SIG-M5 (cell line): ENCODE measurements at regions not wholly inside any gene's neighbourhood (a gene's known extent, or its start where the extent isn't known, plus 50 kb on each side); places are given as distances from the start of the nearest gene placed in this dataset.

ENCODE experiments used
- DNase-seq: peaks from one replicate; lab custom pipeline; 2025; lab: John Stamatoyannopoulos, UW

DNA sequence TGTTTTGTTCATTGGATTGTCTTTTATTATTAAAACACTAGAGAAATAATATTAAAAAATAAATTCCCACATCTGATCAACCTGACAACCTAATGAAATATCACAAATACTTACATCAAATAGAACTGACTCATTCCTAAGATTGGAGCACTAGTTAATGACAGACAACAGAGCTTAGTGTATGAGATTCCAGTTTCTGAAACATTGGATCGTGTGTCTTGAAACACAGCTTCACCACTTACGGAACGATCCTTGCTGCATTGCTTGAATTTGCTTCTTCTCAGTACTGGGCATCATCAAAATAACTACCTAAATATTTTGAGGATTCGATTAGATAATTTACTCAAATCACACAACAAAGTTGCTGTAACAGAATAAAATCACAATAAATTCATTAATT lies 667.2 kb upstream of the CDH18 start:
- DNase-seq = no peak

DNA sequence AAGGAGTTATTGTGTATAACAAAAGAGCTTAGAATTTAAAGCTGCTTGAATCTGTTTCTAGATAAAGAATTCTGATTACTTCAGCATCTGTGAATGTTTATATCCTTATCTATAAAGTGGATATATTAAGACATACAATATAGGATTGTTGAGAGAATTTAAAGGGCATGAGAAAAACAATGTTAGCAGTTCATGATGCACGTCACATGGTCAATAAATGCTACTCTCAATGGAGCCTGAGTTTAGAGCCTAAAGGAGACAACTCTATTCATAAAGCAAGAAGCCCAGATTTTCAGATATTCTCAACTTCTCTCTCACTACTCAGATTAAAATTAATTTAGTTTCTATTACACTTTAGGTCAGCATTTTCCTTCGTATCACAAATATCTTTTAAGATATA lies 666.7 kb upstream of the CDH18 start:
- no peak for DNase-seq

DNA sequence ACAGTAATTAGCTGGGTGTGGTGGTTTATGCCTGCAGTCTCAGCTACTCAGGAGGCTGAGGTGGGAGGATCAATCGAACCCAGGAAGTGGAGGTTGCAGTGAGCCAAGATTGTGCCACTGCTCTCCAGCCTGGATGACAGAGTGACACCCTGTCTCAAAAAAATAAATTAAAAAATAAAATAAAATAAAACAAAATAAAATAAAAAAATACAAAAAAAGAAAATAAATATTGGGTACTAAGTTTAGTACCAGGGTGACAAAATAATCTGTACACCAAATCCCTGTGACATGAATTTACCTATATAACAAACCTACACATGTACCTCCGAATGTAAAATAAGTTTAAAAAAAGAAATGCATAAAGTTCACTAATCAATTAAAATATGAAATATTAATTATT lies 666.0 kb upstream of the CDH18 start:
- no peak for DNase-seq

DNA sequence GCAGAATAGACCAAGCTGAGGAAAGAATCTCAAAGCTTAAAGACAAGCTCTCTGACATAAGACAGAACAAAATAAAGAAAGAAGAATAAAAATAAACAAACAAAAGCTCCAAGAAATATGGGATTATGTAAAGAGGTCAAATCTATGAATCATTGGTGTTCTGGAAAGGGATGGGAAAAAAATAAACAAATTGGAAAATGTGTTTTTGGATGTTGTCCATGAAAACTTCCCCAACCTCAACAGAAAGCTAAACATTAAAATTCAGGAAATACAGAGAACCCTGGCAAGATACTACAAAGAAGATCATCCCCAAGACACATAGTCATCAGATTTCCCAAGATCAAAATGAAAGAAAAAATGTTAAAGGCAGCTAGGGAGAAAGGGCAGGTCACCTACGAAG lies 662.0 kb upstream of the CDH18 start:
- no peak for DNase-seq

DNA sequence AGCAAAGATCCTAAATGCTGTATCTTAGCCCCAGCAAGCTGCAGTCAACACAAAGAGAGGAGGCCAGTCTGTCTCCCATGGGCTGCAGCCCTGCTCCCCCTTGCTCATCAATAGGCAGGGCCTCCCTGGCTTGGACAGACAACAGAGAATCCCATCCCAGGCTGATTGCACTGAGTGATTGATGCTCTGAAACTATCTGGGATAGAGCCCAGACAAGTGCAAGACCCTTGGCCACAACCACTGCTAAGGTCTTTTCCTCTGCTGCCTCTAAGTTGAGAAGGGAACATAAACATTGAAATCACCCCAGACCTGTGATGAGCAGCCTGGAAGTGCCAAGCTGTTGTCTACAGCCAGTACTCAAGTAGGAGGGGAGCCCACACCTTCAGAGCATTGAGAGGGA lies 661.0 kb upstream of the CDH18 start:
- DNase-seq = no peak

DNA sequence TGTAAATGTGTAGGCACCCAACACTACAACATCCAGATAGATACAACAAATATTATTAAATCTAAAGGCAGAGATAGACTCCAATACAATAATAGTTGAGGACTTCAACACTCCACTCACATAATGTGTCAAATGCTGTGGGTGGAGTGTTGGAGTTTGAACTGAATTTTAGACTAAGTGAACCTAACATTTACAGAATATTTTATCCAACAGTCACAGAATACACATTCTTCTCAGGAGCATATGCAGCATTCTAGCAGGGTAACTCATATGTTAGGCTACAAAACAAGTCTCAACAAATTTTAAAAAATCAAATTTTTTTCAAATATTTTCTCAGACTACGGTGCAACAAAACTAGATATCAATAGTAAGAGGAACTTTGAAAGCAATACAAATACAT lies 648.7 kb upstream of the CDH18 start:
- DNase-seq = no peak

DNA sequence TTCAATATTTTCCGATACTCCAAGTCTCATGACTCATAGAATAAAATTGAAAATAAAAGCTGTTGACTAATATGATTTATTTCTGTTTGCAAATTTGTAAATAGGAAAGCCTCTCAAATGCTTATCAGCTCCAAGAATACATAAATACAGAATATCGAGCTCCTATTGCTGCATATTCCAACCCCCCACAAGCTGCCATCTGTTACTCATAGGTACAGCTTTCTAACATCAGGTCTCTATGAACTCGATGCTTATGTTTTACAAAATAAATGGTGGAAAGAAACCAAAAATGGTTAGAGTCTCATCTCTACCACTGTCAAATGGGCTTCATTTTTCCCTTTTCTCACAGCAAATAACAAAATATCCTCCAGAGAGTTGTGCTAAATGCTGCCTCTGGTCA lies 631.6 kb upstream of the CDH18 start:
- DNase-seq = no peak

DNA sequence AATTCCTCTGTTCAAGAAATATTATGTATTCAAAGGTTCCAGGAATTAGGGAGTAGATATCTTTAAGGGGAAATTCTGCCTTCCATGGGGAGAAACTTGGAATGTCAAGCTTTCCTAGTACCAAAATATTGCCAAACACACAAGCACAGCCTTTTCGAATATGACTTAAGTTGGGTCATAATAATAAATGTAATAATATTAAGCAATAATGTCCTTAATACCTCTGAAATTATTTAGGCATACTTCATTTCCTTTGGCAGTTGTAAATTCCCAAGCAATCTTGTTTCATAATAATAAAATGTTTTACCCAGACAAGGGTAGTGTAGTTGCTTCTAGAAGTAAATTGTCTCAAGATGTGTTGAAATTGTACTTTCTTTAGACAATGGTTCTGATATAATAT lies 630.3 kb upstream of the CDH18 start:
- no peak for DNase-seq

DNA sequence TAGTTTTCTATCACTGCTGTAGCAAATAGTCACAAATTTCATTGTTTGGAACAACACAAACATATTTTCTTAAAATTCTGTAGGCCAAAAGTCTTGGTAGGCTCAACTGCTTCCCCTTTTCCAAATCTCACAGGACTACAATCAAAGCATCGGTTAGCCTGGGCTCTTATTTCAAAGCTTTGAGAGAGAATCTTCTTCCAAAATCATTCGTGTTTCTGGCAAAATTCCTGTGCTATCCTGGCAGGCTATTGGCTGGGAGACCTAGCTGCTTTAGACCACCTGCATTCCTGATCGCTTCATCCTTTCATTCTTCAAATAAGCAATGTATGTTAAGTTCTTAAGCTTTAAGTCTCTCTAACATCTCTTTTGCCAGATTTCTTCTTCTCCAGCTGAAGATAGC lies 629.8 kb upstream of the CDH18 start:
- DNase-seq = no peak

DNA sequence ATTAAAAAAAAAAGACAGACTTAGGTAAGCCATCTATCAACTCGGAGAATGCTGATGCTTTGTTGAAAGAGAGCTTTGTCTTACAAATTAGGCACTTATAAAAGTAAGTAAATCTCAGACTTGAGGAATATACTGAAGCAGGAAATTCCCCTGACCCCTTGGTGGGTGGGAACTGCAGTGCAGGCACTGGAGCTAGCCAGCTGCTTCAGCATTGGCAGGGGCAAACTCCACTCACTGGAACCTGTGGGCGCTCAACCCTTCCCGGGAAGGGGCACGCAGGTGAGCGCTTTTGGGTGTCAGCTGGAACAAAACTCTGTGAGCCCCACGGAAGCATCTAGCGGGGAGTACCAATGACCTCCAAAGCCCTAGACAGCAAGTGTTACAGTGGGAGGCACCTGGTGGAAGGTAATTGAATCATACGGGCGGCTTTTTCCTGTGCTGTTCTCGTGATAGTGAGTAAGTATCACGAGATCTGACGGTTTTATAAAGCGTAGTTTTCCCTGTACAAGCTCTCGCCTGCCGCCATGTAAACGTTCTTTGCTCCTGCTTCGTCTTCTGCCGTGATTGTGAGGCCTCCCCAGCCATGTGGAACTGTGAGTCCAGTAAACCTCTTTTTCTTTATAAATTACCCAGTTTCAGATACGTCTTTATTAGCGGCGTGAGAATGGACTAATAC lies 628.0 kb upstream of the CDH18 start:
- DNase-seq = no peak

DNA sequence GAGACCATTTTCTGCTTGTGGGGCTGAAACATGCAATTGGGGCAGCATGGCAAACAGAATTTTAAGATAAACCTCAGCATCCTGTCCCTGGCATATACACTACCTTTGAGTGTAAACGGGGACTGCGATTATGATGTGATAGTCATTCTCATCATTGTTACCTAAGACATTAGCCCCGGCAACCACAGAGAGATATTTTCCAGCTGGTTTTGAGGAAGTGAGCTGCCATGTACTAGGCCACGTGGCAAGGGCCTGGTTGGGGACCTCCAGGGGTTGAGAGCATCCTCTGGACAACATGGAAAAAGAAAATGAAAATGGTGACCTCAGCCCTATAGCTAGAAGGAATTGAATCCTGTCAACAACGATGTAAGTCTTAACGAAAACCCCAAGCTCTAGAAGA lies 623.6 kb upstream of the CDH18 start:
- DNase-seq = no peak

DNA sequence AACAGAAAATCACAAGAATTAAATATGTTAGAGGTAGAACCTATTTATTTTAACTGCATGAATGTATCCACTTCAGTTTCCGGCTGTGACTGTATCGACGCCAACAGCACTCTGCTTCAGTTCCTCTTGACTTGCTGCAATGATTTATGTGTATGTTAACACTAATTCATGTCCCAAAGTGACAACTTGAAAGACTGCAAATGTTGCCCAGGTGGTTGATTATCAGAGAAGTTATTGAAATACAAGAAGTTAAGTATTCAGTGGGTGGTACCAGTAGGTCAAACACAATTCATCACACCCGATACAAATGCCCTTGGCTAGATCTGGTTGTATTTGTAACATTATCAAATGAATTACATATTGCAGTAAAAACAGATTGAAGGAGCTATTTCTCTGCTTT lies 622.7 kb upstream of the CDH18 start:
- DNase-seq = no peak

DNA sequence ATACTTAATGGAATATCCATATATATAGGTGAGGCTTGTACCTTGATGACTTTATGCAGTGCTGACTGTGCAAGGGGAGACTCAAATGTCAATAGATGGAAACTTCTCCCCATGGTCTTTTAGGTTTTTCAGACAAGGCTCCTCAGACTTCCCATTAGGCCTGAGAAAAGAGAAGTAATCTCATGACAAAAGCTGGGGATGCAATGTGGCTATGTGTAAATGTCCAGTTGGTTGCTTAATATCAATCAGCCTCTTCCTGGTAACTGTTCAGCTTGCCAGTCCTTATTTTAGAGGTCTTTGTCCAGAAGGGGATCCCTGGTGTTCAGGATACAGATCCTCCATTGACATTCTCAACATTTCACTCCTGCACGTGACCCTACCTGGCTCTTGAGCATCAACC lies 621.1 kb upstream of the CDH18 start:
- no peak for DNase-seq

DNA sequence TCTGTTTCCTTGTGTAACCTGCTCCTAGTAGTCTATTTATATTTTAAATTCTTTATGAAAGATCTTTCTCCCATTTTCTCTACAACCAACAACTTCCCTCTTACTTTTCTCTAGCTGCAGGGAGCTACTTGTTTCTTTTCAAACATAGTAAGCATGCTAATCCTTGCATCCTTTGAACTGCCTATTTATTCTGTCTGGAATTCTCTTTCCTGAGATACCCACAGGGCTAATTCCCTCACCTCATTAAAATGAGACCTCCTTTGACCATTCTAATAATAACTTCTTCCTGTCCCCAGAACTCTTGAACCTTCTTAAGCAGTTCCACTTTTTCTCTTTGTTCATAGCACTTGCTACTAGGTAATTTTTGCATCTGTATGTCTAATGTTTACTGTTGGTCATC lies 620.6 kb upstream of the CDH18 start:
- no peak for DNase-seq

DNA sequence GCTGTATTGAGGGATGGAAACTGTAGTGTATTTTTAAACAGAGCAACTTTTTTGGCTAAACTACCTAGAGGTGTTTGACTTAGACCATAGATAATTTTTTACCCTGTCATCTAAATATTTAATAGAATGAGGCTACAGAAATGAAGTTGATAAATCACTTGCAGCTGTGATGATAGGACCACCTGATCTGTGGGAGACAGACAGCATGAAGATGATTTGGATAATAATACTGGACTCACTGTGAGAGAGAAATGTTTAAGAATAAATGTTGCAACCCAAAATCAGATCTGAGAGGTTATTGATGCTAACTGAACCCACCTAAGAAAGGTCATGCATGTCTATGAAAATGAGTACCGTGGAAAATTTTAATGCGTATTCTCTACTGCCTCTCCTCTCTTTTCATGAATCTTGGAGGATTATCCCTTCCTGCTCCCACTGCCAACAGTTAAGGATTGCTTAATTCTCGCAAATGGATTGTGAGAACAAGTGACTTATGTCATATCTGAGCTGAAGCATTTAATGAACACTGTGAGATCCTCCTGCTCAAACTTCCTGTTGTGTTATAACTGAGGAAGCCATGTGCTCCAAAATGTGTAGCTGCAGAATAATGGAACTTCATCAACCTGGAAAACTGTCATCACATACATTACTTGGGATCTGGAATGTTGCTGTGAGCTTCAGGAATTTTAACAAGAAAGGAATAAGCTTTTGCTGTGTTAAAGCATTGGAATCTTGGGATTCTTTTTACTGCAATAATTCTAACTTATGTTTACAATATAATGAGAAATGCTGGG lies 617.9 kb upstream of the CDH18 start:
- no peak for DNase-seq

DNA sequence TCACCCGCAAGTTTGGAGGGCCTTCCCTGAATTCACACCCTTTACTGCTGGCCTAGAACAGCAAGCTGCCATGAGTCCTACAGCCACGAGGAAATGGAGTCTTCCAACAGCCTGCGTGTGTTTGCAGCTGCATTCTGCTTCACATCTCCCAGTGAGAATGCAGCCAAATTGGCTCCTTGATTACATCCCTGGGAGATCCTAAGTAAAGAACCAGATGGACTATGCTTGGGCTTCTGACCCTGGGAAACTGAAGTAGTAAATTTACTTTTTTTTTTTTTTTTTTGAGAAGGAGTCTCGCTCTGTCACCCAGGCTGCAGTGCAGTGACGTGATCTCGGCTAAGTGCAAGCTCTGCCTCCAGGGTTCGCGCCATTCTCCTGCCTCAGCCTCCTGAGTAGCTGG lies 617.0 kb upstream of the CDH18 start:
- DNase-seq = no peak

DNA sequence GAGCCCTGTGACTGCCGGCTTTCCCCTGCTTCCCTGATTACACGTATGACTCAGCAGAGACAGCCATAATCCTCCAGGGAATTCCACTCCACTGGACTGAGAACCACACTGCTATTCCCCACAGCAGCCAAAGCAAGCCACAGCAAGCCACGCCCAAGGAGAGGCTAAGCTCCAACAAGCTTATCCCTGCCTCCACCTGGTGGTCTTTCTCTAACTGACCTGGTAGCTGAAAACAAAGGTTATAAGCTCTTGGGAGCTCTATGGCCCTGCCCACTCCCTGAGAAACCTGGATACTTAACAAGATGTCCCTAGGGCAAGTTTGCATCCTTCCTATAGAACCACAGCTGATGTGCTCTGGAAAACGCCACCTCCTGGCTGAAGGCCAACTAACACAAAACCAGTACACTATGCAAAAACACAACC lies 613.7 kb upstream of the CDH18 start:
- DNase-seq = no peak

DNA sequence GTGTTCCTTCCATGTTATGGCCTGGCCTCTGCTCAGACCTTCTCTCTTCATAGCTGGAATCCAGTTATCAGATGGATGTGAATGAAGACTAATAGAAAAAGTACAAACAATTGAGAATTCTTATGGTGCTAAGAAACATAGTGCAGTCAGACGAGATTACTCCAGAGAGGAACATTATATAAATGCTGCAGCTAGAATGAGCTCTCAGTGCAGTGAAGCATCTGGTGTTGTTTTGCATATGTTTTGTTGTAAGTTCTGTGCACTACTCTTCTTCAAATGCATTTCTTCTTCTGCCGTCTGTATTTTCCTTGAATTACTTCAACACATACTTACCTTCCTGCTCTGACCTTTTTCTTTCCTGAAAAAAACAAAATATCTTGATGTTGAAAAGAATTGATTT lies 602.4 kb upstream of the CDH18 start:
- no peak for DNase-seq

DNA sequence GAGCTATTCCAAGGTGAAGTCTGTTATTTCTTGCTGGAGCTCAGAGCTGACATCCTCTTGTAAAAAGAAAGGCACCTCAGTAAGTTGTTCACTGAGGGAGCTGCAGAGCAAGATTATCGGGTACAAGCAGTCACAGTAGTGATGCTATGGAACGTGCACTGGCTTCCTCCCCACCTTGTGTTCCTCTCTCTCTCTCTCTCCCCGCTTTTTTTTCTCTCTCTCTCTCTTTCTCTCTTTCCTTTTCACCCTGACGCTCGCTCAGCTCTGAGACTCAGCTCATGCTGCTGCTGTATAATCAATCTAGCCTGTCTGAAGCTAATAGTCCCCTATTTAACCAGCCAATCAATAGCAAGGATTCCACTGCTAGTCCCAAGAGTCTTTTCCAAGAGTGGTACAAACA lies 587.6 kb upstream of the CDH18 start:
- DNase-seq = no peak

DNA sequence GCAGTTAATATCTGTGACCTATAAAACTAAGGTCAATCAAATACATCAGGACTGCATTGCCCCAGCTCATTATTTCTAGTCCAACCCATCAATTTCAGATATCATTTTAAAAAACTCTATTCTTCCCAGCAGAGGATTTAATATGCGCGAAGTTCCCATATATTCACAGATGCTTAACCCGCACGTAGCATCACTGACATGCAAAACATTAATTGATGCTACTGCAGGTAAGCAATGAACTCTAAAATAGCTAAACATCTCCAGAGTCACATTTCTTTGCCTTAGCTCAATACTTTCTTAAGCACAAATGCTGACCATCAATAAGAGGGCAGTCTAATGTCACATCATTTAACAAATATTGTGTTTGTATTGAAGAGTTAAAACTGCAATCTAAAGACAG lies 586.6 kb upstream of the CDH18 start:
- DNase-seq = no peak

DNA sequence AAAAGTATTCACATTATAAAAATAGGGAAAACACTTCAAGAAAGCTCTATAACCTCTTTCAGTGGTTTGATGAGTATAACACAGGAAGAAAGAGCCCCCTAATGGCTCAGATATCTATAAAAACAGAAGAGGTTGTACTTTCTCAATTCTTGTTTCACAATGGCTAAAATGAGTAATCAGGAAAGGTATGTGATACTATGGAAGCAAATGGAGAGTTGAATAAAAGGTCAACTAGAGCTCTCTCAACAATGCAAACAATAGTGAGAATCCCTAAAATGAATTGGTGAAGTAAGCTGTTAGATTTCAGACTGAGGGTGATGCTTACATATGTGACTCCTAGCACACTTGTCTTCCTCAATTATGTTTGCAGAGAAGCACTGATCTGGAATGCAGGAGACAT lies 584.6 kb upstream of the CDH18 start:
- peak; percentile 2 for DNase-seq

DNA sequence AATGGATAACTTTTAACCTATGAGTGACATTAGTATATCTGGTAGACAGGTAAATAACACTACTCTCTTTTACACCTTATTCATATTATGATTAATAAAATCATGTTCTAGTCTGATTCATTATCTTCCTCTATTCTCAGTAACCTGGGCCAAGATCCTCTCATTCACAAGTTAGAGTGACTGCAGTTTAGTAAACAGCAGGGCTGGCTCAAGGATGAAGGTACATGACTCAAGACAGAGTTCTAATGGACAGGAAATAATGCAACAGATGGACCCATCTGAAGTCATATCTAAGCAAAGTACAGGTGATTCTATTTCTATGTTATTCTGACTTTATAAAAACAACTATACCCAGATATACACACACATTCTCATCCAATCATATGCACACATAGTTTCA lies 582.5 kb upstream of the CDH18 start:
- DNase-seq = no peak

DNA sequence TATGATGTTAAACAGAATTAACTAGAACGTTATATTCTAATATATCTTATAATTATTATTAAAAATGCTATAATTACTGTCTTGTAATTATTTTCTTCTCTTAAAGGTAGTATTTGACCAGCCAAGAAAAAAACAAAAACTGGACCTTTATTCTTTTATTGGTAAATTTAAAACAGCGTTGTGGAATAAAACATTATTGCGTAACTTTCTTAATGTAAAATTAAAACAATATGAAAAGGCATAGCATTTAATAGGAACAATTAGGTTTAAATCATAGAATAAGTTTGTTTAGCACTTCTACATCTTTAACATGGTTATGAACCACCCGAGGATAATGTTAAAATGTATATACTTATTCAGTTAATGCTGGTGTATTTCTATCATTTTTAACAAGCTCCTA lies 574.5 kb upstream of the CDH18 start:
- DNase-seq = no peak

DNA sequence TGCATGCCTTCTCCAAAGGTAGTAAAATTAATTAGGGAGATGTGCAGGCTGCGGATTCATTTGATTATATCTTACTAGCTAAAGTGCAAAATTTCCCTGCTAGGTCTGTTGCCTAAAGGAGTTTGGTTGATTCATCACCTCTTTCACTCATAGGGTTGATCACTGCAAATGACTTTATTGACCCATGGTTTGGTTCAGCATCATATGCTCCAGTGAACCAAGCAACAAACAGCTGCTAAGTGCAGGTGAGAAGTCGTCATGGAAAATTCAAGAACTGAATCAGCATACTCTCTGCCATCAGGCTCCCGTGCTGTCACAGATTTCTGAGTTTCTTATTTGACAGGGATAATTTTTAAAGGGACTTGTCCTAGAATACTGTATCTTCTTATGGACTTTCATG lies 571.8 kb upstream of the CDH18 start:
- no peak for DNase-seq
